ENCODE measurements at regions not wholly inside any gene's neighbourhood (a gene's known extent, or its start where the extent isn't known, plus 50 kb on each side); places are given as distances from the start of the nearest gene placed in this dataset.

GRCh38 chr13:55090612-55091011, 2050.1 kb upstream of the PRR20A start:
- TF ChIP-seq EZH2 (IDR thresholded peaks at IDR 0.05; ENCODE audit: insufficient read depth, low read length) (no peak), CTCF (IDR thresholded peaks at IDR 0.05; ENCODE audit: insufficient read depth, low read depth, low read length) (no peak)
- no peak overlapping the region for H3K9ac ChIP-seq (ENCODE audit: low read length)
- no peaks in the 10 kb centered on the region for H3K36me3 Mint-ChIP-seq (ENCODE audit: low read depth, unreplicated experiment)
- H3K27me3 Mint-ChIP-seq (ENCODE audit: low read depth, unreplicated experiment), result no peaks in the 10 kb centered on the region
- no peaks in the 10 kb centered on the region for H4K20me1 ChIP-seq (ENCODE audit: insufficient read depth, low read length)
- no peaks in the 10 kb centered on the region for H3K9me3 ChIP-seq (ENCODE audit: insufficient read depth, low read depth, low read length)
- no peak overlapping the region for H3K27ac ChIP-seq (ENCODE audit: low read depth, low read length)
- FAIRE-seq (no peak), DNase-seq (ENCODE audit: low read depth) (no peak)
- no peaks in the 10 kb centered on the region for H3K9me3 Mint-ChIP-seq (ENCODE audit: unreplicated experiment)
- no peaks in the 10 kb centered on the region for H3K27me3 ChIP-seq (ENCODE audit: insufficient read depth, low read length)
- no peaks in the 10 kb centered on the region for H3K36me3 ChIP-seq (ENCODE audit: insufficient read depth, low read length)
- H3K4me1 Mint-ChIP-seq (ENCODE audit: low read depth, unreplicated experiment), result no peaks in the 10 kb centered on the region
- H3K4me3 Mint-ChIP-seq (ENCODE audit: unreplicated experiment), result no peak overlapping the region
- H3K4me1 ChIP-seq (ENCODE audit: insufficient read depth, low read length), result no peaks in the 10 kb centered on the region
- H2AFZ ChIP-seq (ENCODE audit: low read depth, low read length), result no peak overlapping the region
- no peak overlapping the region for H3K27ac Mint-ChIP-seq (ENCODE audit: unreplicated experiment)
- H3K4me3 ChIP-seq (ENCODE audit: insufficient read depth, low read depth, low read length), result no peak overlapping the region
- no peaks in the 10 kb centered on the region for H3K79me2 ChIP-seq (ENCODE audit: insufficient read depth, low read length)
- no peak overlapping the region for H3K4me2 ChIP-seq (ENCODE audit: low read length)

GRCh38 chr13:55091172-55091571, 2049.5 kb upstream of the PRR20A start:
- H3K27ac ChIP-seq (ENCODE audit: low read depth, low read length), result no peak overlapping the region
- no peaks in the 10 kb centered on the region for H4K20me1 ChIP-seq (ENCODE audit: insufficient read depth, low read length)
- H3K79me2 ChIP-seq (ENCODE audit: insufficient read depth, low read length), result no peaks in the 10 kb centered on the region
- no peak overlapping the region for H3K4me2 ChIP-seq (ENCODE audit: low read length)
- no peaks in the 10 kb centered on the region for H3K27me3 ChIP-seq (ENCODE audit: insufficient read depth, low read length)
- FAIRE-seq, result no peak
- no peaks in the 10 kb centered on the region for H3K27me3 Mint-ChIP-seq (ENCODE audit: low read depth, unreplicated experiment)
- TF ChIP-seq EZH2 (IDR thresholded peaks at IDR 0.05; ENCODE audit: insufficient read depth, low read length), result no peak
- H3K9me3 ChIP-seq (ENCODE audit: insufficient read depth, low read depth, low read length), result no peaks in the 10 kb centered on the region
- no peak for DNase-seq (ENCODE audit: low read depth)
- H3K4me3 ChIP-seq (ENCODE audit: insufficient read depth, low read depth, low read length), result no peak overlapping the region
- H3K36me3 ChIP-seq (ENCODE audit: insufficient read depth, low read length), result no peaks in the 10 kb centered on the region
- H2AFZ ChIP-seq (ENCODE audit: low read depth, low read length), result no peak overlapping the region
- no peak overlapping the region for H3K9ac ChIP-seq (ENCODE audit: low read length)
- H3K4me1 ChIP-seq (ENCODE audit: insufficient read depth, low read length), result no peaks in the 10 kb centered on the region
- H3K9me3 Mint-ChIP-seq (ENCODE audit: unreplicated experiment), result no peaks in the 10 kb centered on the region
- no peak overlapping the region for H3K27ac Mint-ChIP-seq (ENCODE audit: unreplicated experiment)
- H3K4me1 Mint-ChIP-seq (ENCODE audit: low read depth, unreplicated experiment), result no peaks in the 10 kb centered on the region
- H3K36me3 Mint-ChIP-seq (ENCODE audit: low read depth, unreplicated experiment), result no peaks in the 10 kb centered on the region
- no peak overlapping the region for H3K4me3 Mint-ChIP-seq (ENCODE audit: unreplicated experiment)

DNA sequence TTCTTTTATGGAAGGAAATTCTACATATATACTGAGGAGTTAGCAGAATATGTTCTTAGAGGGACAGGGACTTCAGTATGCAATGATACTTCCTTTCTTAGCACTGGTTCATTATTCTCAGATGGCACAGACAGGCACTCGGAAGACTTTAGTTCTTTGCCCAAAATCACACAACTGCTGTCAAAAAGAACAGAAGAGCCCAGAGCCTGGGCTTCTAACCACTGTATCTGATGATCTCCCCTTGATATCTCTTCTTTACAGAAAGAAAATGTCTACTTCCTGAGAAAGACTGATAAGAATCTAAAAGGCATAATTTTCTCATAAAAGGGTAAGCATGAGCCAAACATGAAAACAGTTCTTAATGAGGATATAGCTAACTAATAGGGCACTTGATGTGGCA, 2034.2 kb upstream of the PRR20A start:
- no peaks in the 10 kb centered on the region for H3K79me2 ChIP-seq (ENCODE audit: insufficient read depth, low read length)
- H3K9me3 Mint-ChIP-seq (ENCODE audit: unreplicated experiment), result no peaks in the 10 kb centered on the region
- H3K27ac ChIP-seq (ENCODE audit: low read depth, low read length), result no peak overlapping the region
- DNase-seq (ENCODE audit: low read depth) (no peak), FAIRE-seq (no peak)
- no peak for TF ChIP-seq EZH2 (IDR thresholded peaks at IDR 0.05; ENCODE audit: insufficient read depth, low read length)
- no peak for TF ChIP-seq CTCF (IDR thresholded peaks at IDR 0.05; ENCODE audit: insufficient read depth, low read depth, low read length)
- no peaks in the 10 kb centered on the region for H3K27me3 Mint-ChIP-seq (ENCODE audit: low read depth, unreplicated experiment)
- no peaks in the 10 kb centered on the region for H3K36me3 Mint-ChIP-seq (ENCODE audit: low read depth, unreplicated experiment)
- H3K4me3 Mint-ChIP-seq (ENCODE audit: unreplicated experiment), result no peak overlapping the region
- no peak overlapping the region for H3K9ac ChIP-seq (ENCODE audit: low read length)
- no peak overlapping the region for H3K4me3 ChIP-seq (ENCODE audit: insufficient read depth, low read depth, low read length)
- no peaks in the 10 kb centered on the region for H3K4me1 ChIP-seq (ENCODE audit: insufficient read depth, low read length)
- no peaks in the 10 kb centered on the region for H3K4me1 Mint-ChIP-seq (ENCODE audit: low read depth, unreplicated experiment)
- H3K27ac Mint-ChIP-seq (ENCODE audit: unreplicated experiment), result no peak overlapping the region
- H3K27me3 ChIP-seq (ENCODE audit: insufficient read depth, low read length), result no peaks in the 10 kb centered on the region
- H4K20me1 ChIP-seq (ENCODE audit: insufficient read depth, low read length), result no peaks in the 10 kb centered on the region
- H3K9me3 ChIP-seq (ENCODE audit: insufficient read depth, low read depth, low read length), result no peaks in the 10 kb centered on the region
- H3K4me2 ChIP-seq (ENCODE audit: low read length), result no peak overlapping the region
- no peak overlapping the region for H2AFZ ChIP-seq (ENCODE audit: low read depth, low read length)
- no peaks in the 10 kb centered on the region for H3K36me3 ChIP-seq (ENCODE audit: insufficient read depth, low read length)

All from astrocyte (in vitro differentiated cells and primary cell).